PC-3 (cell line): ENCODE measurements at regions not wholly inside any gene's neighbourhood (a gene's known extent, or its start where the extent isn't known, plus 50 kb on each side); places are given as distances from the start of the nearest gene placed in this dataset.

Source experiments
- EZH2 ChIP-seq: fragments of 300-600 bp; sonication (generic); IDR thresholded peaks from one replicate; pipeline ENCODE4 v1.6.1; 2017; ENCODE audit warnings: antibody characterized with exemption, mild to moderate bottlenecking, low read length; ENCODE audit not compliant: unreplicated experiment
- TF ChIP-seq, protein P1 (sequence below): fragments of 300-600 bp; sonication (generic); conservative IDR thresholded peaks from 2 replicates; pipeline ENCODE4 v1.5.1; 2017; ENCODE audit warnings: antibody characterized with exemption, low read depth, mild to moderate bottlenecking, low read length

GRCh38 chr4:62377245-62377644 is 1177.1 kb downstream of the ADGRL3 start:
- TF ChIP-seq, protein P1, sequence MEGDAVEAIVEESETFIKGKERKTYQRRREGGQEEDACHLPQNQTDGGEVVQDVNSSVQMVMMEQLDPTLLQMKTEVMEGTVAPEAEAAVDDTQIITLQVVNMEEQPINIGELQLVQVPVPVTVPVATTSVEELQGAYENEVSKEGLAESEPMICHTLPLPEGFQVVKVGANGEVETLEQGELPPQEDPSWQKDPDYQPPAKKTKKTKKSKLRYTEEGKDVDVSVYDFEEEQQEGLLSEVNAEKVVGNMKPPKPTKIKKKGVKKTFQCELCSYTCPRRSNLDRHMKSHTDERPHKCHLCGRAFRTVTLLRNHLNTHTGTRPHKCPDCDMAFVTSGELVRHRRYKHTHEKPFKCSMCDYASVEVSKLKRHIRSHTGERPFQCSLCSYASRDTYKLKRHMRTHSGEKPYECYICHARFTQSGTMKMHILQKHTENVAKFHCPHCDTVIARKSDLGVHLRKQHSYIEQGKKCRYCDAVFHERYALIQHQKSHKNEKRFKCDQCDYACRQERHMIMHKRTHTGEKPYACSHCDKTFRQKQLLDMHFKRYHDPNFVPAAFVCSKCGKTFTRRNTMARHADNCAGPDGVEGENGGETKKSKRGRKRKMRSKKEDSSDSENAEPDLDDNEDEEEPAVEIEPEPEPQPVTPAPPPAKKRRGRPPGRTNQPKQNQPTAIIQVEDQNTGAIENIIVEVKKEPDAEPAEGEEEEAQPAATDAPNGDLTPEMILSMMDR: no peak
- TF ChIP-seq EZH2: no peak
